Natural killer cell (primary cell): ENCODE measurements at regions not wholly inside any gene's neighbourhood (a gene's known extent, or its start where the extent isn't known, plus 50 kb on each side); places are given as distances from the start of the nearest gene placed in this dataset.

Experiments
- ATAC-seq, 3 donors: fragments of 150-1000 bp in 2 of 3; fragments of 200-7000 bp in 1 of 3; cut with Tn5 transposase; 1 replicate in 1 of 3; 2 replicates in 2 of 3; pipeline ENCODE4 v1.10.0; 2021; ENCODE audit warnings: mild to moderate bottlenecking in 2 of 3, moderate library complexity in 2 of 3
- DNase-seq, 2 donors: peaks; one replicate each; pipeline versions ENCODE4 v3.0.0 to v3.0.0-alpha.2; 2013 to 2021; ENCODE audit warnings: mixed read lengths in 1 of 2
- H3K27ac ChIP-seq: one replicate; pipeline ENCODE4 v1.5.1; 2013; ENCODE audit warnings: mild to moderate bottlenecking, low read length
- H3K27me3 ChIP-seq: one replicate; pipeline ENCODE4 v1.6.1; 2013; ENCODE audit warnings: low read length; ENCODE audit not compliant: control insufficient read depth, insufficient read depth
- H3K36me3 ChIP-seq: one replicate; pipeline ENCODE4 v1.6.1; 2013; ENCODE audit warnings: low read length; ENCODE audit not compliant: control insufficient read depth, insufficient read depth
- H3K4me1 ChIP-seq: one replicate; pipeline ENCODE4 v1.6.1; 2013; ENCODE audit warnings: low read length; ENCODE audit not compliant: control insufficient read depth, insufficient read depth
- H3K4me3 ChIP-seq: one replicate; pipeline ENCODE4 v1.5.1; 2013; ENCODE audit warnings: low read length
- H3K9me3 ChIP-seq: one replicate; pipeline ENCODE4 v1.6.1; 2013; ENCODE audit warnings: low read length; ENCODE audit not compliant: control insufficient read depth, insufficient read depth
- H3K27ac Mint-ChIP-seq, 2 donors: one replicate each; pipeline ENCODE4 v1.8.0; 2022; ENCODE audit warnings: mild to moderate bottlenecking in 2 of 2, mixed read lengths in 2 of 2, moderate library complexity in 1 of 2
- H3K27me3 Mint-ChIP-seq, 2 donors: one replicate each; pipeline ENCODE4 v1.8.0; 2022; ENCODE audit warnings: low read depth in 2 of 2, mixed read lengths in 2 of 2
- H3K36me3 Mint-ChIP-seq: one replicate; pipeline ENCODE4 v1.8.0; 2022; ENCODE audit warnings: mixed read lengths
- H3K4me1 Mint-ChIP-seq, 2 donors: one replicate each; pipeline ENCODE4 v1.8.0; 2022; ENCODE audit warnings: mixed read lengths in 2 of 2
- H3K4me3 Mint-ChIP-seq: one replicate; pipeline ENCODE4 v1.8.0; 2022; ENCODE audit warnings: mild to moderate bottlenecking, moderate library complexity, mixed read lengths
- H3K9me3 Mint-ChIP-seq, 2 donors: one replicate each; pipeline ENCODE4 v1.8.0; 2022; ENCODE audit warnings: mixed read lengths in 2 of 2
- CTCF ChIP-seq: fragments of 200-600 bp; IDR thresholded peaks from one replicate; pipeline ENCODE4 v1.8.0; 2022; ENCODE audit warnings: antibody characterized with exemption
- WGBS: methylation state at CpG from one replicate; pipeline ENCODE4 v1.1.7; 2013; ENCODE audit warnings: missing lambda C conversion rate; ENCODE audit not compliant: insufficient coverage; 5-methylcytosine and 5-hydroxymethylcytosine counted together
- intact Hi-C: fragments of 100-400 bp; cut with micrococcal nuclease; formaldehyde crosslinking; loops from one replicate; pipeline ENCODE4 v1.14.2; 2022

- Mint-ChIP-seq H3K27me3 (peaks cover 2 to 6% of the 10 kb centered on the region in 2 donors), H3K4me1 (no peaks in the 10 kb centered on the region), H3K36me3 (no peaks in the 10 kb centered on the region), H3K4me3 (no peak overlapping the region), H3K9me3 (no peaks in the 10 kb centered on the region), H3K27ac (no peak overlapping the region)
- no peaks in the 10 kb centered on the region for H3K27me3 ChIP-seq
- H3K27ac ChIP-seq = no peak overlapping the region
- DNase-seq (no peak), ATAC-seq (no peak)
- no peak overlapping the region for H3K4me3 ChIP-seq
- H3K36me3 ChIP-seq = no peaks in the 10 kb centered on the region
- H3K9me3 ChIP-seq = no peaks in the 10 kb centered on the region
- intact Hi-C loops = no loop called here
- no peaks in the 10 kb centered on the region for H3K4me1 ChIP-seq
- 80% methylated on average over 1 of the region's 1 CpG for WGBS
- no peak for TF ChIP-seq CTCF
Observed at GRCh38 chr2:64246962-64247361, 102.7 kb upstream of the PELI1 start.

GRCh38 chr2:64249426-64249825, 105.2 kb upstream of the PELI1 start:
- Mint-ChIP-seq H3K27ac (no peak overlapping the region), H3K4me1 (no peaks in the 10 kb centered on the region), H3K9me3 (no peaks in the 10 kb centered on the region), H3K36me3 (no peaks in the 10 kb centered on the region), H3K4me3 (no peak overlapping the region), H3K27me3 (peaks cover 0 to 6% of the 10 kb centered on the region in 2 donors)
- 87% methylated on average over 3 of the region's 3 CpGs for WGBS
- Histone ChIP-seq H3K9me3 (no peaks in the 10 kb centered on the region), H3K36me3 (no peaks in the 10 kb centered on the region), H3K27ac (no peak overlapping the region), H3K4me1 (no peaks in the 10 kb centered on the region), H3K4me3 (no peak overlapping the region), H3K27me3 (no peaks in the 10 kb centered on the region)
- DNase-seq (no peak), ATAC-seq (no peak)
- TF ChIP-seq CTCF = no peak
- intact Hi-C loops = no loop called here

GRCh38 chr2:64250063-64250462, 105.8 kb upstream of the PELI1 start:
- H3K9me3 ChIP-seq = no peaks in the 10 kb centered on the region
- H3K27ac Mint-ChIP-seq = peak overlapping the region in 1 of 2 donors; percentile 8
- no peak overlapping the region for H3K4me3 Mint-ChIP-seq
- H3K27me3 Mint-ChIP-seq = peaks cover 0 to 6% of the 10 kb centered on the region in 2 donors
- H3K36me3 Mint-ChIP-seq = no peaks in the 10 kb centered on the region
- H3K4me1 Mint-ChIP-seq = no peaks in the 10 kb centered on the region
- no peaks in the 10 kb centered on the region for H3K4me1 ChIP-seq
- no peak for TF ChIP-seq CTCF
- H3K4me3 ChIP-seq = no peak overlapping the region
- H3K27ac ChIP-seq = no peak overlapping the region
- no peak for DNase-seq
- intact Hi-C loops = no loop called here
- no peak for ATAC-seq
- no peaks in the 10 kb centered on the region for H3K36me3 ChIP-seq
- WGBS = 87% methylated on average over 2 of the region's 2 CpGs
- no peaks in the 10 kb centered on the region for H3K9me3 Mint-ChIP-seq
- no peaks in the 10 kb centered on the region for H3K27me3 ChIP-seq

- Histone ChIP-seq H3K9me3 (no peaks in the 10 kb centered on the region), H3K36me3 (no peaks in the 10 kb centered on the region), H3K27ac (no peak overlapping the region), H3K27me3 (no peaks in the 10 kb centered on the region), H3K4me3 (no peak overlapping the region), H3K4me1 (no peaks in the 10 kb centered on the region)
- Mint-ChIP-seq H3K4me1 (no peaks in the 10 kb centered on the region), H3K27ac (peak overlapping the region in 1 of 2 donors; percentile 8), H3K4me3 (no peak overlapping the region), H3K27me3 (peaks cover 0 to 6% of the 10 kb centered on the region in 2 donors), H3K9me3 (no peaks in the 10 kb centered on the region), H3K36me3 (no peaks in the 10 kb centered on the region)
- 84% methylated on average over 4 of the region's 7 CpGs for WGBS
- DNase-seq (no peak), ATAC-seq (peak in 2 of 3 donors; percentile 46 to 54)
- intact Hi-C loops = no loop called here
- TF ChIP-seq CTCF = no peak
Observed at GRCh38 chr2:64250751-64251423, 106.7 kb upstream of the PELI1 start.
